ENCODE measurements at regions not wholly inside any gene's neighbourhood (a gene's known extent, or its start where the extent isn't known, plus 50 kb on each side); places are given as distances from the start of the nearest gene placed in this dataset.

- no peak for TF ChIP-seq CTCF (IDR thresholded peaks at IDR 0.05; ENCODE audit: insufficient read depth, low read length, poor library complexity, severe bottlenecking)
- TF ChIP-seq EZH2phosphoT487 (conservative IDR thresholded peaks at IDR 0.05; ENCODE audit: low read length), result no peak
Observed at GRCh38 chr2:216802516-216803215, 57.2 kb downstream of the TNP1 start.

Measured in SU-DHL-6 (cell line).